ENCODE measurements at regions not wholly inside any gene's neighbourhood (a gene's known extent, or its start where the extent isn't known, plus 50 kb on each side); places are given as distances from the start of the nearest gene placed in this dataset.

DNA sequence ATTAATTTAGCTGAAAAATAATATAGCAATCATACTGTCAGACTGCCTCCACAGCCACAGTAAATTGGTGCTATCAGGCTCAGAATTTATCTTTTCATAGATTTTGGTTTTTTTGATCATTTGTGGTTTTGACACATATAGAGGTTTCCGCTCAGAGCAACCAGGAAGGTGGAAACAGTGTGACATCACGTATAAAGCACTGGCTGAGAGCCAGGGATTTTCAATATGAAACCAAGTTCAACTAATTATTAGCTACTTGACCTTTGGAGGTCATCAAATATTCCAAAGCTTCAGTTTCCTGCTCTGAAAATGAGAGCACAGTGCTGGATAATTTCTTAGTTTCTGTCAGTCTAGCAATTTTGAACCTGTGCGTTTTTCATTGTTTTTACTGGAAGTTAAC lies 433.8 kb upstream of the SUCLG2 start:
- H2AK5ac ChIP-seq (ENCODE audit: low read depth, low read length) = no peak overlapping the region
- WGBS, 2 donors (ENCODE audit: extremely low coverage in 2 of 2, insufficient read length in 2 of 2, insufficient replicate concordance in 1 of 2) = no CpG with 5 or more reads among the region's 3 CpGs

GRCh38 chr3:68072062-68072461 lies 417.6 kb upstream of the SUCLG2 start:
- Histone ChIP-seq H3K18ac (ENCODE audit: low read length) (no peak overlapping the region), H3K4ac (ENCODE audit: low read length) (no peak overlapping the region), H3K36me3 (replicated peaks in 1 of 2; ENCODE audit: control insufficient read depth in 2 of 2, insufficient read depth in 2 of 2, low read length in 2 of 2) (no peaks in the 10 kb centered on the region), H3K23ac (ENCODE audit: low read depth, low read length, poor library complexity) (no peak overlapping the region), H2BK120ac (ENCODE audit: low read depth, low read length) (no peak overlapping the region), H2AFZ (ENCODE audit: low read length) (no peak overlapping the region), H2AK5ac (ENCODE audit: low read depth, low read length) (no peak overlapping the region), H3K4me3 (ENCODE audit: low read length in 2 of 2) (no peak overlapping the region), H3K4me2 (ENCODE audit: insufficient read depth, low read length, poor library complexity, severe bottlenecking) (no peak overlapping the region), H3K14ac (ENCODE audit: low read length) (no peak overlapping the region), H4K8ac (ENCODE audit: low read depth, low read length) (no peak overlapping the region), H2BK15ac (ENCODE audit: low read length) (no peak overlapping the region), H3K27me3 (ENCODE audit: control insufficient read depth in 3 of 3, insufficient read depth in 3 of 3, low read depth in 1 of 3, low read length in 3 of 3) (no peaks in the 10 kb centered on the region), H3K9ac (ENCODE audit: low read depth, low read length, poor library complexity) (no peak overlapping the region), H3K79me1 (ENCODE audit: low read depth, low read length) (no peaks in the 10 kb centered on the region), H3K27ac (replicated peaks; ENCODE audit: low read length) (no peak overlapping the region), H3K9me3 (replicated peaks in 1 of 2; ENCODE audit: control insufficient read depth in 2 of 2, insufficient read depth in 1 of 2, low read depth in 1 of 2, low read length in 2 of 2) (peaks cover 0 to 3% of the 10 kb centered on the region in 2 donors), H2BK5ac (ENCODE audit: low read length) (no peak overlapping the region), H3K4me1 (ENCODE audit: control insufficient read depth in 2 of 2, insufficient read depth in 1 of 2, low read depth in 1 of 2, low read length in 2 of 2) (no peaks in the 10 kb centered on the region), H2BK12ac (ENCODE audit: low read length) (no peak overlapping the region), H4K91ac (ENCODE audit: low read depth, low read length, poor library complexity) (no peak overlapping the region)
- no peak for DNase-seq (ENCODE audit: low spot score)
- WGBS, 2 donors (ENCODE audit: extremely low coverage in 2 of 2, insufficient read length in 2 of 2, insufficient replicate concordance in 1 of 2) = 100% methylated on average over 1 of the region's 3 CpGs; no CpG with 5 or more reads in 1 of the 2 donors

More for the DNA sequence above, 433.8 kb upstream of the SUCLG2 start:
- Histone ChIP-seq H3K18ac (ENCODE audit: low read length) (no peak overlapping the region), H3K4me3 (ENCODE audit: low read length in 2 of 2) (no peak overlapping the region), H2BK120ac (ENCODE audit: low read depth, low read length) (no peak overlapping the region), H3K9ac (ENCODE audit: low read depth, low read length, poor library complexity) (no peak overlapping the region), H2AFZ (ENCODE audit: low read length) (no peak overlapping the region), H3K4ac (ENCODE audit: low read length) (no peak overlapping the region), H3K4me1 (ENCODE audit: control insufficient read depth in 2 of 2, insufficient read depth in 1 of 2, low read depth in 1 of 2, low read length in 2 of 2) (no peaks in the 10 kb centered on the region), H3K36me3 (replicated peaks in 1 of 2; ENCODE audit: control insufficient read depth in 2 of 2, insufficient read depth in 2 of 2, low read length in 2 of 2) (no peaks in the 10 kb centered on the region), H3K27ac (replicated peaks; ENCODE audit: low read length) (no peak overlapping the region), H3K9me3 (replicated peaks in 1 of 2; ENCODE audit: control insufficient read depth in 2 of 2, insufficient read depth in 1 of 2, low read depth in 1 of 2, low read length in 2 of 2) (no peaks in the 10 kb centered on the region), H4K91ac (ENCODE audit: low read depth, low read length, poor library complexity) (no peak overlapping the region), H2BK15ac (ENCODE audit: low read length) (no peak overlapping the region), H3K4me2 (ENCODE audit: insufficient read depth, low read length, poor library complexity, severe bottlenecking) (no peak overlapping the region), H2BK5ac (ENCODE audit: low read length) (no peak overlapping the region), H3K23ac (ENCODE audit: low read depth, low read length, poor library complexity) (no peak overlapping the region), H3K14ac (ENCODE audit: low read length) (no peak overlapping the region), H3K79me1 (ENCODE audit: low read depth, low read length) (no peaks in the 10 kb centered on the region), H3K27me3 (ENCODE audit: control insufficient read depth in 3 of 3, insufficient read depth in 3 of 3, low read depth in 1 of 3, low read length in 3 of 3) (no peaks in the 10 kb centered on the region), H4K8ac (ENCODE audit: low read depth, low read length) (no peak overlapping the region), H2BK12ac (ENCODE audit: low read length) (no peak overlapping the region)
- DNase-seq (ENCODE audit: low spot score) = no peak

GRCh38 chr3:68070186-68070585 lies 415.8 kb upstream of the SUCLG2 start:
- H3K4me3 ChIP-seq (ENCODE audit: low read length in 2 of 2) = no peak overlapping the region
- no peak overlapping the region for H3K9ac ChIP-seq (ENCODE audit: low read depth, low read length, poor library complexity)
- no peak overlapping the region for H2BK12ac ChIP-seq (ENCODE audit: low read length)
- no peak overlapping the region for H3K14ac ChIP-seq (ENCODE audit: low read length)
- no peak overlapping the region for H3K23ac ChIP-seq (ENCODE audit: low read depth, low read length, poor library complexity)
- no peak overlapping the region for H4K91ac ChIP-seq (ENCODE audit: low read depth, low read length, poor library complexity)
- no peak overlapping the region for H2BK5ac ChIP-seq (ENCODE audit: low read length)
- H2BK15ac ChIP-seq (ENCODE audit: low read length) = no peak overlapping the region
- no peak overlapping the region for H3K4ac ChIP-seq (ENCODE audit: low read length)
- WGBS, 2 donors (ENCODE audit: extremely low coverage in 2 of 2, insufficient read length in 2 of 2, insufficient replicate concordance in 1 of 2) = no CpG with 5 or more reads among the region's 2 CpGs
- no peaks in the 10 kb centered on the region for H3K4me1 ChIP-seq (ENCODE audit: control insufficient read depth in 2 of 2, insufficient read depth in 1 of 2, low read depth in 1 of 2, low read length in 2 of 2)
- no peak overlapping the region for H3K18ac ChIP-seq (ENCODE audit: low read length)
- H3K79me1 ChIP-seq (ENCODE audit: low read depth, low read length) = no peaks in the 10 kb centered on the region
- H4K8ac ChIP-seq (ENCODE audit: low read depth, low read length) = no peak overlapping the region
- peaks cover 0 to 3% of the 10 kb centered on the region in 2 donors for H3K9me3 ChIP-seq (replicated peaks in 1 of 2; ENCODE audit: control insufficient read depth in 2 of 2, insufficient read depth in 1 of 2, low read depth in 1 of 2, low read length in 2 of 2)
- H3K4me2 ChIP-seq (ENCODE audit: insufficient read depth, low read length, poor library complexity, severe bottlenecking) = no peak overlapping the region
- no peaks in the 10 kb centered on the region for H3K27me3 ChIP-seq (ENCODE audit: control insufficient read depth in 3 of 3, insufficient read depth in 3 of 3, low read depth in 1 of 3, low read length in 3 of 3)
- no peak overlapping the region for H3K27ac ChIP-seq (replicated peaks; ENCODE audit: low read length)
- no peak overlapping the region for H2BK120ac ChIP-seq (ENCODE audit: low read depth, low read length)
- H3K36me3 ChIP-seq (replicated peaks in 1 of 2; ENCODE audit: control insufficient read depth in 2 of 2, insufficient read depth in 2 of 2, low read length in 2 of 2) = no peaks in the 10 kb centered on the region
- DNase-seq (ENCODE audit: low spot score) = no peak
- H2AK5ac ChIP-seq (ENCODE audit: low read depth, low read length) = no peak overlapping the region
- no peak overlapping the region for H2AFZ ChIP-seq (ENCODE audit: low read length)

DNA sequence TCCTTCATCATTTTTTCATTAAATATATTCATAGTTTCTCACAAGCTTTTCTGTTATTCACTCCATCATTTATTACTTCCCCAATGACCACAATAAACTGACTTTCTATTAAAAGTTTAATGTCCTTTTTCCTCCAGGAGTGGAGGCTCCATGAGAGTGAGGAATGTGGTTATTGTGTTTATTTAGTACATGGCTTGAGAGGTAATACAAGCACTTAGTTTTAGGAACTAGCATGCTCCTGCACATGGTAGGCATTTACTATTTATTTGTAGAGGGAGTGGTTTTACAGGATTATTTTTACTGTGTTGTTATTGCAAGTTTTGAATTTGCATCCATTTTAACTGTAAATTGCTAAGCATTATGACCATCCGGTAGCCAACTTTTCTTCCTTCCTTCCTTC lies 412.9 kb upstream of the SUCLG2 start:
- Histone ChIP-seq H3K79me1 (ENCODE audit: low read depth, low read length) (no peaks in the 10 kb centered on the region), H2BK15ac (ENCODE audit: low read length) (no peak overlapping the region), H2BK120ac (ENCODE audit: low read depth, low read length) (no peak overlapping the region), H3K23ac (ENCODE audit: low read depth, low read length, poor library complexity) (no peak overlapping the region), H3K4ac (ENCODE audit: low read length) (no peak overlapping the region), H3K27ac (replicated peaks; ENCODE audit: low read length) (no peak overlapping the region), H3K4me1 (ENCODE audit: control insufficient read depth in 2 of 2, insufficient read depth in 1 of 2, low read depth in 1 of 2, low read length in 2 of 2) (no peaks in the 10 kb centered on the region), H3K4me2 (ENCODE audit: insufficient read depth, low read length, poor library complexity, severe bottlenecking) (no peak overlapping the region), H3K36me3 (replicated peaks in 1 of 2; ENCODE audit: control insufficient read depth in 2 of 2, insufficient read depth in 2 of 2, low read length in 2 of 2) (no peaks in the 10 kb centered on the region), H2AFZ (ENCODE audit: low read length) (no peak overlapping the region), H3K9ac (ENCODE audit: low read depth, low read length, poor library complexity) (no peak overlapping the region), H3K4me3 (ENCODE audit: low read length in 2 of 2) (no peak overlapping the region), H4K8ac (ENCODE audit: low read depth, low read length) (no peak overlapping the region), H3K18ac (ENCODE audit: low read length) (no peak overlapping the region), H2BK12ac (ENCODE audit: low read length) (no peak overlapping the region), H2BK5ac (ENCODE audit: low read length) (no peak overlapping the region), H3K14ac (ENCODE audit: low read length) (no peak overlapping the region), H3K9me3 (replicated peaks in 1 of 2; ENCODE audit: control insufficient read depth in 2 of 2, insufficient read depth in 1 of 2, low read depth in 1 of 2, low read length in 2 of 2) (peaks cover 0 to 3% of the 10 kb centered on the region in 2 donors), H4K91ac (ENCODE audit: low read depth, low read length, poor library complexity) (no peak overlapping the region), H2AK5ac (ENCODE audit: low read depth, low read length) (no peak overlapping the region), H3K27me3 (ENCODE audit: control insufficient read depth in 3 of 3, insufficient read depth in 3 of 3, low read depth in 1 of 3, low read length in 3 of 3) (no peaks in the 10 kb centered on the region)
- DNase-seq (ENCODE audit: low spot score) = no peak
- no CpG with 5 or more reads among the region's 1 CpG for WGBS, 2 donors (ENCODE audit: extremely low coverage in 2 of 2, insufficient read length in 2 of 2, insufficient replicate concordance in 1 of 2)

All from neuronal stem cell (in vitro differentiated cells).